Erythroblast (primary cell): ENCODE measurements at regions not wholly inside any gene's neighbourhood (a gene's known extent, or its start where the extent isn't known, plus 50 kb on each side); places are given as distances from the start of the nearest gene placed in this dataset.
"Not testable (repeated sequence)": the region's sequence is repeated elsewhere in the genome, so short reads cannot be mapped to it uniquely, and the experiment has no call there.

ENCODE experiments used
- GATA1 ChIP-seq: IDR thresholded peaks from 2 replicates; pipeline ENCODE4 v1.6.1; 2011; ENCODE audit warnings: low read depth, mild to moderate bottlenecking, control low read depth, low read length, moderate library complexity
- POLR2A ChIP-seq: IDR thresholded peaks from 2 replicates; pipeline ENCODE4 v1.6.1; 2011; ENCODE audit warnings: mild to moderate bottlenecking, low read length

DNA sequence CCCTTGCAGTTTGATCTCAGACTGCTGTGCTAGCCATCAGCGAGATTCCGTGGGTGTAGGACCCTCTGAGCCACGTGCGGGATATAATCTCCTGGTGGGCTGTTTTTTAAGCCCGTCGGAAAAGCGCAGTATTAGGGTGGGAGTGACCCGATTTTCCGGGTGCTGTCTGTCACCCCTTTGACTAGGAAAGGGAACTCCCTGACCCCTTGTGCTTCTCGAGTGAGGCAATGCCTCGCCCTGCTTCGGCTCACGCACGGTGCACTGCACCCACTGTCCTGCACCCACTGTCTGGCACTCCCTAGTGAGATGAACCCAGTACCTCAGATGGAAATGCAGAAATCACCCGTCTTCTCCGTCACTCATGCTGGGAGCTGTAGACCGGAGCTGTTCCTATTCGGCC lies 728.9 kb upstream of the SPRY2 start:
- TF ChIP-seq POLR2A, GATA1: not testable (repeated sequence)
